ENCODE measurements at regions not wholly inside any gene's neighbourhood (a gene's known extent, or its start where the extent isn't known, plus 50 kb on each side); places are given as distances from the start of the nearest gene placed in this dataset.

- TF ChIP-seq, protein P1, sequence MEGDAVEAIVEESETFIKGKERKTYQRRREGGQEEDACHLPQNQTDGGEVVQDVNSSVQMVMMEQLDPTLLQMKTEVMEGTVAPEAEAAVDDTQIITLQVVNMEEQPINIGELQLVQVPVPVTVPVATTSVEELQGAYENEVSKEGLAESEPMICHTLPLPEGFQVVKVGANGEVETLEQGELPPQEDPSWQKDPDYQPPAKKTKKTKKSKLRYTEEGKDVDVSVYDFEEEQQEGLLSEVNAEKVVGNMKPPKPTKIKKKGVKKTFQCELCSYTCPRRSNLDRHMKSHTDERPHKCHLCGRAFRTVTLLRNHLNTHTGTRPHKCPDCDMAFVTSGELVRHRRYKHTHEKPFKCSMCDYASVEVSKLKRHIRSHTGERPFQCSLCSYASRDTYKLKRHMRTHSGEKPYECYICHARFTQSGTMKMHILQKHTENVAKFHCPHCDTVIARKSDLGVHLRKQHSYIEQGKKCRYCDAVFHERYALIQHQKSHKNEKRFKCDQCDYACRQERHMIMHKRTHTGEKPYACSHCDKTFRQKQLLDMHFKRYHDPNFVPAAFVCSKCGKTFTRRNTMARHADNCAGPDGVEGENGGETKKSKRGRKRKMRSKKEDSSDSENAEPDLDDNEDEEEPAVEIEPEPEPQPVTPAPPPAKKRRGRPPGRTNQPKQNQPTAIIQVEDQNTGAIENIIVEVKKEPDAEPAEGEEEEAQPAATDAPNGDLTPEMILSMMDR (IDR thresholded peaks at IDR 0.05; ENCODE audit: extremely low read depth, insufficient read depth, missing control alignments) = no peak
- in situ Hi-C loops (cut with MboI; ENCODE audit: low pct_unique_long_range_greater_than_20kb, low sequenced_read_pairs, unreplicated experiment) = no loop called here
- DNase-seq (ENCODE audit: low spot score) = no peak
Measured at GRCh38 chr3:146770301-146770700, 165.2 kb upstream of the PLSCR5 start.

DNA sequence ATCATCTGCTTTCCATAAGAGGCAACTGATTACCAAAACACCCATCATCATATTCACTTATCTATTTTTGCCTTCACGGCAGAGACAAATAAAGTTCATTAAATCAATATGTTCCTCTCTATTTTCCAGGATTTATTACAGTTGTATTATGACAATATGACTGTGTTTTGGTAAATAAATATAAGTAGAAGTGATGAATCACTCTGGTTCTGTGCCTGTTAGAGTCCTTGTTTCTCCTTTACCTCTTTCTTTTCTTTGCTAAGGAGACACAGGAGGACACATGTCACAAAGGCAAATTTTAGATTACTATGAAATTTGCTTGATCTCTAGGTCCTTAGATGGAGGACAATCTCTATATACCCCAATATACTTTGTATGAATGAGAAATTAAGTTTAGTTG lies 152.6 kb upstream of the PLSCR5 start:
- TF ChIP-seq, protein P1 (IDR thresholded peaks at IDR 0.05; ENCODE audit: extremely low read depth, insufficient read depth, missing control alignments) = no peak
- in situ Hi-C loops (cut with MboI; ENCODE audit: low pct_unique_long_range_greater_than_20kb, low sequenced_read_pairs, unreplicated experiment) = no loop called here
- no peak for DNase-seq (ENCODE audit: low spot score)

DNA sequence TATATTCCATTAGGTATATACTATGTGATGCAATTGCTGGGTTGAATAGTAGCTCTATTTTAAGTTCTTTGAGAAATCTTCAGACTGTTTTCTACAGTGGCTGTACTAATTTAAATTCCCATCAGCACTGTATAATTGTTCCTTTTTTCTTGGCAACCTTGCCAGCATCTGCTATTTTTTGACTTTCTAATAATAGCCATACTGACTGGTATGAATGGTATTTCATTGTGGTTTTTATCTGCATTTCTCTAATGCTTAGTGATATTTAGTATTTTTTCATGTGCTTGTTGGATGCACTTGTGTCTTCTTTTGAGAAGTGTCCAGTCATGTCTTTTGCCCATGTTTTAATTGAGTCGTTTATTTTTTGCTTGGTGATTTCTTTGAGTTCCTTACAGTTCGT lies 145.1 kb upstream of the PLSCR5 start:
- no peak for DNase-seq (ENCODE audit: low spot score)

DNA sequence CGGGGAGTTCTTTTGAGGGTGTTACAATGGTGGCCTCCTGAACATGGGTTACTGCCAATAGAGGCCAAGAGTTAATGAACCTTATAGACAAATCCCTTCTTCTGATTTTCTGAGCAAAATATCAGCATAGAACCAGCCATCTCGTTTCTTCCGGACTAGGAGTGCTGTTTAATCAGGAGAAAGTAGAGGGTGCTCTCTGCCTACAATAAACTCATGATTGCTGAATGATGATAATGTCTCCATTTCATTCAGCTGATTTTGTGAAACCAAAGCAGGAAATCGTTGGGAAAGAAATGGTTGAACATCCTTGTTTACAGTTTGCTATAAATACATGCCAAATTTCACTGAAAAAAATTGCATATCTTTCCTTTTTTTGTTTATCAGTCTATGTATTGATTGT lies 142.8 kb upstream of the PLSCR5 start:
- in situ Hi-C loops (cut with MboI; ENCODE audit: low pct_unique_long_range_greater_than_20kb, low sequenced_read_pairs, unreplicated experiment) = no loop called here
- DNase-seq (ENCODE audit: low spot score) = no peak
- TF ChIP-seq, protein P1 (IDR thresholded peaks at IDR 0.05; ENCODE audit: extremely low read depth, insufficient read depth, missing control alignments) = no peak

More for the DNA sequence above, 145.1 kb upstream of the PLSCR5 start:
- in situ Hi-C loops (cut with MboI; ENCODE audit: low pct_unique_long_range_greater_than_20kb, low sequenced_read_pairs, unreplicated experiment) = no loop called here
- TF ChIP-seq, protein P1 (IDR thresholded peaks at IDR 0.05; ENCODE audit: extremely low read depth, insufficient read depth, missing control alignments) = no peak

DNA sequence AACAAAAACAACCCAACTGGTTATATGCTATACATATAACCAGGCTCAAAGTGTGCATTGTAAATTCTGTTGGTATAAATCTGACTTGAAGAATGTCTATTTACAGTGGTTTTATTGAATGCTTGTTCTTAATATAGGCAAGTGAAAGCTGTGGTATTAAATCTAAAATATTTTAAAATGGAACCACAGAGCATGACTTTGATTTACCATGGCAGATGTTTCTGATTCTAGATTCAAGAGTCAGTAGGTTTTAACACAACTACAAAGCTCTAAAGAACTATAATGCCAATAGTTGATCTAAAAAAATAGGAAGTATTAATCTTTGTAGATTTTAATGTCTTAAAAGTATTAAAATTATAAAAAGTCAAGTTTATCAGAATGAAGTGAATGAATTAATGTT lies 141.9 kb upstream of the PLSCR5 start:
- DNase-seq (ENCODE audit: low spot score) = no peak
- in situ Hi-C loops (cut with MboI; ENCODE audit: low pct_unique_long_range_greater_than_20kb, low sequenced_read_pairs, unreplicated experiment) = no loop called here
- TF ChIP-seq, protein P1 (IDR thresholded peaks at IDR 0.05; ENCODE audit: extremely low read depth, insufficient read depth, missing control alignments) = no peak

DNA sequence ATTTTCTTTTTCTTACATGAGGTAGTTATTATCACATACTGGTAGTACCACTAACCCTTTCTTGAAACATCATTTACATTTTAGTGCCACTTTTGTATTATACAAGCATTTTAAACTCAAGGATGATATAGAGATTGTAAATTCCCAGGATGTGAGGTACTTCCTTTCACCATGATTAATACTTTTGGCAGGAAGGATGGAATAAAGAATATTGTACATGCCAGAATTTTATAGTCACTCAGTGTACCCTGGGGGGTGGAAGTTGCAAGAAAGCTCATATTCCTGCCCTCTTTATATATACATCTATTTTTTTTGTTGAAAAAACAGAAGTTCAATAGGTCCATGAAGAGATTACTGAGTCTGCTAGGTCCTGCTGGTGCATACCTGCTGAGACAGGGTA lies 141.0 kb upstream of the PLSCR5 start:
- TF ChIP-seq, protein P1 (IDR thresholded peaks at IDR 0.05; ENCODE audit: extremely low read depth, insufficient read depth, missing control alignments) = no peak
- no peak for DNase-seq (ENCODE audit: low spot score)
- in situ Hi-C loops (cut with MboI; ENCODE audit: low pct_unique_long_range_greater_than_20kb, low sequenced_read_pairs, unreplicated experiment) = no loop called here

DNA sequence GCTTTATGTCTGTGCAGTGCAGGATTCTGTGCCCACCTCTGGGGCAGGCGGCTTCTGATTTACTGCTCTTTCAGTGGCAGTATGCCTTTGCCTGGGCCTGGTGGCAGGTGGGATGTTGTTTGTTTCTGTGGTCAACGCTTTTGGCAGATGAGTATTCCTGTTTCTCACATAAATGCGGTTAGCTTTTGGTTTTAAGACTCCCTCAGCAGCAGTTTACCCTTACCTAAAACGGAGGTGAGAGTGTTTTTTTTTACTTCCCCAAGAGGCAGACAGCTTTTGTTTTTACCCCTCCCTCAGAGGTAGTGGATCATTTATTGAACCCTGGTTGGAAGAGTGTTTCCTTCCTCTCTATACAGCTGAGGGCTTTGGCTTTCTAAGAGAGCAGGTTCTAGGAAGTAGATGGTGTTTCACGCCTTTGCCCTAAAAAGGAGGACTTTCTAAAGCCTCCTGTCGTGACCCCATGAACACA lies 134.1 kb upstream of the PLSCR5 start:
- in situ Hi-C loops (cut with MboI; ENCODE audit: low pct_unique_long_range_greater_than_20kb, low sequenced_read_pairs, unreplicated experiment) = no loop called here
- DNase-seq (ENCODE audit: low spot score) = no peak
- TF ChIP-seq, protein P1 (IDR thresholded peaks at IDR 0.05; ENCODE audit: extremely low read depth, insufficient read depth, missing control alignments) = no peak

Data from GM13977 (cell line).